ENCODE measurements at regions not wholly inside any gene's neighbourhood (a gene's known extent, or its start where the extent isn't known, plus 50 kb on each side); places are given as distances from the start of the nearest gene placed in this dataset.

GRCh38 chrX:116241001-116241400, 70.5 kb downstream of the AGTR2 start:
- TF ChIP-seq CTCF (IDR thresholded peaks at IDR 0.05), result no peak
- no peak for TF ChIP-seq POLR2A (IDR thresholded peaks at IDR 0.05)
- TF ChIP-seq POLR2AphosphoS5 (IDR thresholded peaks at IDR 0.05), result no peak
- no peak for TF ChIP-seq EP300 (IDR thresholded peaks at IDR 0.05; ENCODE audit: low read depth)

Data from transverse colon (tissue), 4 donors.